ENCODE measurements at regions not wholly inside any gene's neighbourhood (a gene's known extent, or its start where the extent isn't known, plus 50 kb on each side); places are given as distances from the start of the nearest gene placed in this dataset.

GRCh38 chrY:8644926-8645325 is 692.3 kb upstream of the TSPY4 start:
- TF ChIP-seq CTCF (IDR thresholded peaks at IDR 0.05; ENCODE audit: control extremely low read depth, extremely low read depth, low read depth, missing control alignments) = no peak
- ChIA-PET CTCF (no interaction called here), POLR2A (no interaction called here)
- DNase-seq (ENCODE audit: extremely low spot score) = no peak

GRCh38 chrY:8652445-8652844 is 684.8 kb upstream of the TSPY4 start:
- no peak for TF ChIP-seq CTCF (IDR thresholded peaks at IDR 0.05; ENCODE audit: control extremely low read depth, extremely low read depth, low read depth, missing control alignments)
- ChIA-PET CTCF (no interaction called here), POLR2A (interaction anchor here (0.5 kb wide), 1 partner anchor 55 kb away, joined by 3 read pairs; no protein-coding TSS in a partner anchor)
- DNase-seq (ENCODE audit: extremely low spot score) = no peak

- DNase-seq (ENCODE audit: extremely low spot score) = no peak
- CTCF ChIA-PET = no interaction called here
- POLR2A ChIA-PET = no interaction called here
- TF ChIP-seq CTCF (IDR thresholded peaks at IDR 0.05; ENCODE audit: control extremely low read depth, extremely low read depth, low read depth, missing control alignments) = no peak
These were observed 682.2 kb upstream of the TSPY4 start for GRCh38 chrY:8655017-8655416.

GRCh38 chrY:8656101-8656500 is 681.2 kb upstream of the TSPY4 start:
- TF ChIP-seq CTCF (IDR thresholded peaks at IDR 0.05; ENCODE audit: control extremely low read depth, extremely low read depth, low read depth, missing control alignments) = no peak
- ChIA-PET POLR2A (no interaction called here), CTCF (no interaction called here)
- no peak for DNase-seq (ENCODE audit: extremely low spot score)

GRCh38 chrY:8656515-8656914 is 680.7 kb upstream of the TSPY4 start:
- DNase-seq (ENCODE audit: extremely low spot score) = no peak
- no peak for TF ChIP-seq CTCF (IDR thresholded peaks at IDR 0.05; ENCODE audit: control extremely low read depth, extremely low read depth, low read depth, missing control alignments)
- POLR2A ChIA-PET = no interaction called here
- CTCF ChIA-PET = no interaction called here

- DNase-seq (ENCODE audit: extremely low spot score) = no peak
- TF ChIP-seq CTCF (IDR thresholded peaks at IDR 0.05; ENCODE audit: control extremely low read depth, extremely low read depth, low read depth, missing control alignments) = no peak
- POLR2A ChIA-PET = no interaction called here
- CTCF ChIA-PET = no interaction called here
These were observed 677.5 kb upstream of the TSPY4 start for GRCh38 chrY:8659721-8660120.

- DNase-seq (ENCODE audit: extremely low spot score) = no peak
- ChIA-PET POLR2A (no interaction called here), CTCF (no interaction called here)
- TF ChIP-seq CTCF (IDR thresholded peaks at IDR 0.05; ENCODE audit: control extremely low read depth, extremely low read depth, low read depth, missing control alignments) = no peak
These were observed 663.4 kb upstream of the TSPY4 start for GRCh38 chrY:8673896-8674295.

All from GM10248 (cell line).